Activated naive CD8-positive, alpha-beta T cell (primary cell): ENCODE measurements at regions not wholly inside any gene's neighbourhood (a gene's known extent, or its start where the extent isn't known, plus 50 kb on each side); places are given as distances from the start of the nearest gene placed in this dataset.
"Not testable (repeated sequence)": the region's sequence is repeated elsewhere in the genome, so short reads cannot be mapped to it uniquely, and the experiment has no call there.

Source experiments
- H3K27ac Mint-ChIP-seq: one replicate; pipeline ENCODE4 v1.8.0; 2021; ENCODE audit warnings: mixed read lengths
- H3K27me3 Mint-ChIP-seq: one replicate; pipeline ENCODE4 v1.8.0; 2021; ENCODE audit warnings: mixed read lengths
- H3K36me3 Mint-ChIP-seq: one replicate; pipeline ENCODE4 v1.8.0; 2021; ENCODE audit warnings: mixed read lengths
- H3K4me1 Mint-ChIP-seq: one replicate; pipeline ENCODE4 v1.8.0; 2021; ENCODE audit warnings: low read depth, mixed read lengths
- H3K4me3 Mint-ChIP-seq: one replicate; pipeline ENCODE4 v1.8.0; 2021; ENCODE audit warnings: mild to moderate bottlenecking, mixed read lengths
- H3K9me3 Mint-ChIP-seq: one replicate; pipeline ENCODE4 v1.8.0; 2021; ENCODE audit warnings: low read depth, mixed read lengths

GRCh38 chr2:111610035-111610434 is 274.0 kb downstream of the ANAPC1 start:
- H3K4me3 Mint-ChIP-seq, H3K36me3 Mint-ChIP-seq, H3K27ac Mint-ChIP-seq, H3K27me3 Mint-ChIP-seq, H3K4me1 Mint-ChIP-seq, H3K9me3 Mint-ChIP-seq: not testable (repeated sequence)

- Mint-ChIP-seq H3K9me3 (no peaks in the 10 kb centered on the region), H3K36me3 (no peaks in the 10 kb centered on the region), H3K4me1 (no peaks in the 10 kb centered on the region), H3K27me3 (peaks cover 2% of the 10 kb centered on the region), H3K4me3 (no peak overlapping the region), H3K27ac (no peak overlapping the region)
Observed at GRCh38 chr2:111616651-111617218, 267.3 kb downstream of the ANAPC1 start.

- Mint-ChIP-seq H3K9me3 (no peaks in the 10 kb centered on the region), H3K36me3 (no peaks in the 10 kb centered on the region), H3K4me3 (no peak overlapping the region), H3K27me3 (peaks cover 2% of the 10 kb centered on the region), H3K27ac (no peak overlapping the region), H3K4me1 (no peaks in the 10 kb centered on the region)
Observed at GRCh38 chr2:111617299-111618225, 266.4 kb downstream of the ANAPC1 start.

GRCh38 chr2:111618226-111618977 is 265.6 kb downstream of the ANAPC1 start:
- H3K9me3 Mint-ChIP-seq, result no peaks in the 10 kb centered on the region
- H3K27ac Mint-ChIP-seq, result no peak overlapping the region
- H3K27me3 Mint-ChIP-seq, result peaks cover 2% of the 10 kb centered on the region
- no peak overlapping the region for H3K4me3 Mint-ChIP-seq
- no peaks in the 10 kb centered on the region for H3K4me1 Mint-ChIP-seq
- H3K36me3 Mint-ChIP-seq, result no peaks in the 10 kb centered on the region

- no peaks in the 10 kb centered on the region for H3K36me3 Mint-ChIP-seq
- H3K27ac Mint-ChIP-seq, result no peak overlapping the region
- no peaks in the 10 kb centered on the region for H3K9me3 Mint-ChIP-seq
- no peak overlapping the region for H3K4me3 Mint-ChIP-seq
- peaks cover 2% of the 10 kb centered on the region for H3K27me3 Mint-ChIP-seq
- H3K4me1 Mint-ChIP-seq, result no peaks in the 10 kb centered on the region
Observed at GRCh38 chr2:111618978-111619902, 264.8 kb downstream of the ANAPC1 start.

GRCh38 chr2:111620281-111620680 is 263.7 kb downstream of the ANAPC1 start:
- Mint-ChIP-seq H3K4me1 (peaks cover 7% of the 10 kb centered on the region), H3K36me3 (no peaks in the 10 kb centered on the region), H3K4me3 (no peak overlapping the region), H3K27me3 (peaks cover 2% of the 10 kb centered on the region), H3K9me3 (no peaks in the 10 kb centered on the region), H3K27ac (no peak overlapping the region)

GRCh38 chr2:111622859-111623258 is 261.1 kb downstream of the ANAPC1 start:
- Mint-ChIP-seq H3K9me3 (no peaks in the 10 kb centered on the region), H3K27me3 (peaks cover 2% of the 10 kb centered on the region), H3K4me1 (peaks cover 15% of the 10 kb centered on the region), H3K36me3 (no peaks in the 10 kb centered on the region), H3K27ac (no peak overlapping the region), H3K4me3 (no peak overlapping the region)

- Mint-ChIP-seq H3K9me3 (peaks cover 4% of the 10 kb centered on the region), H3K27ac (no peak overlapping the region), H3K27me3 (peaks cover 2% of the 10 kb centered on the region)
Observed at GRCh38 chr2:111623380-111623779, 260.6 kb downstream of the ANAPC1 start.

GRCh38 chr2:111624411-111625156 is 259.4 kb downstream of the ANAPC1 start:
- Mint-ChIP-seq H3K4me1 (peaks cover 15% of the 10 kb centered on the region), H3K36me3 (peaks cover 8% of the 10 kb centered on the region), H3K27ac (no peak overlapping the region), H3K9me3 (peaks cover 11% of the 10 kb centered on the region), H3K27me3 (no peaks in the 10 kb centered on the region), H3K4me3 (no peak overlapping the region)

More at GRCh38 chr2:111623380-111623779, 260.6 kb downstream of the ANAPC1 start:
- Mint-ChIP-seq H3K4me3 (no peak overlapping the region), H3K36me3 (peaks cover 3% of the 10 kb centered on the region), H3K4me1 (peaks cover 15% of the 10 kb centered on the region)

GRCh38 chr2:111625157-111625537 is 258.8 kb downstream of the ANAPC1 start:
- not testable (repeated sequence) for H3K27ac Mint-ChIP-seq, H3K4me3 Mint-ChIP-seq, H3K27me3 Mint-ChIP-seq
- peaks cover 16% of the 10 kb centered on the region for H3K9me3 Mint-ChIP-seq
- H3K4me1 Mint-ChIP-seq, result peaks cover 15% of the 10 kb centered on the region
- H3K36me3 Mint-ChIP-seq, result peaks cover 12% of the 10 kb centered on the region

GRCh38 chr2:111626037-111626864 is 257.7 kb downstream of the ANAPC1 start:
- Mint-ChIP-seq H3K36me3 (peaks cover 15% of the 10 kb centered on the region), H3K4me1 (peaks cover 15% of the 10 kb centered on the region), H3K27ac (peak overlapping the region; percentile 76)

GRCh38 chr2:111626865-111627163 is 257.2 kb downstream of the ANAPC1 start:
- Mint-ChIP-seq H3K36me3 (peaks cover 15% of the 10 kb centered on the region), H3K4me1 (peaks cover 15% of the 10 kb centered on the region), H3K9me3 (peaks cover 16% of the 10 kb centered on the region), H3K27ac (peak overlapping the region; percentile 76), H3K4me3 (no peak overlapping the region), H3K27me3 (no peaks in the 10 kb centered on the region)

More at GRCh38 chr2:111626037-111626864, 257.7 kb downstream of the ANAPC1 start:
- Mint-ChIP-seq H3K27me3 (no peaks in the 10 kb centered on the region), H3K9me3 (peaks cover 16% of the 10 kb centered on the region), H3K4me3 (peak overlapping the region; percentile 6)

- Mint-ChIP-seq H3K36me3 (peaks cover 15% of the 10 kb centered on the region), H3K9me3 (peaks cover 16% of the 10 kb centered on the region), H3K4me3 (no peak overlapping the region), H3K4me1 (peaks cover 16% of the 10 kb centered on the region), H3K27ac (no peak overlapping the region), H3K27me3 (no peaks in the 10 kb centered on the region)
Observed at GRCh38 chr2:111627256-111627655, 256.7 kb downstream of the ANAPC1 start.
